ENCODE measurements at regions not wholly inside any gene's neighbourhood (a gene's known extent, or its start where the extent isn't known, plus 50 kb on each side); places are given as distances from the start of the nearest gene placed in this dataset.
"Not testable (repeated sequence)": the region's sequence is repeated elsewhere in the genome, so short reads cannot be mapped to it uniquely, and the experiment has no call there.

DNA sequence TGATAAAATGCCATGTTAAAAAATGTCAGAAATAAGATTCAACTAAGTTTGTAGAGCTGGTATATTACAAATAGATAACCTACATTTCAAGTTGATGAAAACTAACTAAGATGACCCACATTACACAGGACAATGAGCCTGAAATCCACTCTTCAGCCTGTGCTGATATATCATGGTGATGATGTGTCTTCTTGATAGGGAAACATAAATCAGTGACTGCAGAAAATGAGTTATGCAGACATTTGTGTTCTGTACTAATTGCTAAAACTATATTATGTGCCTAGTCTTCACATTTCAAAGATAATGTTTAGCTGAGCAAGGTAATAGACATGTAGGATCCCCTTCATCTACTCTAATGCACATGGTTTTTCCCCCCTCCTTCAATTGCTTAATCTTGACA, 331.6 kb upstream of the F9 start:
- DNase-seq: no peak

DNA sequence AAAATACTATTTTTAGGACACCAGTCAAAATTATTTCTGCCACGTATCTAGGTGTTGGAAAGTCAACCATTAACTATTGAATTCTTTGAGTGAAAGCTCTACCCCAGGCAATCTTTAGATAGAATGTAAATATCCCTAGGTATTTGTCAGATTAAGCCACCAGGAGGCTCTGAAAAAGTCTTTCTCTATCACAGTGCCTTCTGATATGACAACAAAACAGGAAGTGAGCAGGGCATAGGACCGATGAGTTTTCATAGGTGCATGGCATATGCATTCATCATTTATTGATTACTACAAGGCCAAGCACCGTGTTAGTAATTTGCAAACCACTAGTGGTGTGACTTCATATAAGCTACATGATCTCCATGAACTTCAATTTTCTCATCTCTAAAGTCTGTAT, 333.6 kb upstream of the F9 start:
- DNase-seq: no peak

DNA sequence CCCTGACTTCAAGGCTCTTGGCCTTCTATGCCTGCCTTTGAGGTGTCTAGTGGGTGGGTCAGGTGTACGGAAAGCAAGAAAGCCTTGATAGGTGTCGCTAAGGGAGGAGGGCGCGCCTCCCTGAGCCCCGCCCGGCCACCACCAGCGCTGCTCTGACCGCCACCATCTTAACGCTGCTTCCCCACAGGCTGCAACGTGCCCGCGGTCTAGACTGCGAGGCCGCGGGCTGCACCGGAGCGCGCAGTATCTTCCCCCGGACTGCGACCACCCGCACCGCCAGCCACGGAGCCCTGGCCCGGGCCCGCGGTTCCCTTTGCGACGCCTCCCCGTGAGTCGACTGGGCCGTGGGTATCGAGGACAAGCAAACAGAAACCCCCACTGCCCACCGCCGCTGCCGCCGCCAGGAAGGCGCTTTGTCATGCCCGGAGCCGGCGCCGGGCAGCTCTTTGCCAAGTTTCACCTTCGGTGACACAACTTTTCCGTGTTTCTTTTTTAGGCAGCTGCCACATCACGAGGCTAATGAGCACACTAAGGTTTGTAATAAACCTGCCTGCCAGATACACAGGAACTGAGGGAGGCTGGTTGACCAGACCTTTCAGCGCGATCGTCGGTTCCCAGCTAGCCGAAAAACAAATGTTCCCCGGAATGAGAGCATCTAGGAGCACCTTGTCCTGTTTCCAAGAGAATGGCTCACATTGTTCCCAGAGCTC, 335.8 kb upstream of the F9 start:
- DNase-seq: no peak

DNA sequence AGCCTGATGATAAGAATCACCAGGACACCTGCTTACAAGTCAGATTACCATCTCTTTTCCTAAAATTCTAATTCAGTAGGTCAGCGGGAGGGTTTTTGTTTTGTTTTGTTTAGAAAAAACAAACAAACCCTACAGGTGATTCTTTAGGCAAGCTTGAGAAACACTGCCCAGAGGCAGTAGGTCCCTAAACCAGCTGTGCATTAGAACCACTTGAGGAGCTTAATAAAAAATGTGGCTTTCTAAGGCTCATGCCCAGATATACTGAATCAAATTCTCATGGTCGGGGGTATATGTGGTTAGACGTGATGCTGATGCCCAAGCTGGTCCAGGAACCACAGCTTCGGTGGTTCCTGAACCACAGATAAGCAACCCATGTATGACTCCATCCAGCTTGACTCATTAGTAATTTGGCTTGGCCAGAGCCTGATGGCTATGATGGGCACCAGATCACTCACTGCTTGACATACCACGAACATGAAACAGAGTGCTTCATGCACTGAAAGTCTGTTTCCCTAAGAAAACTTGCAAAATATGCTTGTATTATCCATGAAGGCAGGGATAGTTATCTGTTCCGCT, 338.1 kb upstream of the F9 start:
- DNase-seq: no peak

DNA sequence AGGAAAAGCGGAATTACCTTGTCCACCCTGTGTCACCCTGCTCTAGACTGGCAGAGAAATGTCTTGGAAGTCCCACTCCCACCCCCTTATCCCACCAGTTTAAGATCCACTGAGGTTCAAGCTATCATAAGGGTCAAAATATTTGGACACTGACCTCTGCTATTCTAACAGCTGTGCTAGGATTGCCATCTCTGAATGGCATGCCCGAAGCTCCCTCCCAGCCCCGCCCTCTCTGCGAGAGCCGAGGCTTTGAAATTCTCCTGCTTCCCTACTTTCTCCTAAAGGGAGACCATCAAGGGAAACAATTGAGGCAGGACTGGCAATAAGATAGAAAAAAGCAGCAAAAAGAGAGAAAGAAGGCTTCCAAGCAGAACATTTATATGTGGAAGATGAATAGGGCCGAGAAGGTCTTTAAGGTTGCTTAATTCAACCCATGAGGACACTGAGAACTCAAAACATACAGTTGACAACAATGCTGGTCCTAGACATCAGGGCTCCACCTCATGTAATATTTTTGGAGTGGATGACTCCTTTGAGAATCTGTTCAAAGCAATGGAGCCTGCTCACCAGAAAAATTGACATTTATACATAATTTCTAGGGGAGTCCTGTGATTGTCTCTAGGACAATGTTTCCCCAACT, 338.7 kb upstream of the F9 start:
- no peak for DNase-seq

DNA sequence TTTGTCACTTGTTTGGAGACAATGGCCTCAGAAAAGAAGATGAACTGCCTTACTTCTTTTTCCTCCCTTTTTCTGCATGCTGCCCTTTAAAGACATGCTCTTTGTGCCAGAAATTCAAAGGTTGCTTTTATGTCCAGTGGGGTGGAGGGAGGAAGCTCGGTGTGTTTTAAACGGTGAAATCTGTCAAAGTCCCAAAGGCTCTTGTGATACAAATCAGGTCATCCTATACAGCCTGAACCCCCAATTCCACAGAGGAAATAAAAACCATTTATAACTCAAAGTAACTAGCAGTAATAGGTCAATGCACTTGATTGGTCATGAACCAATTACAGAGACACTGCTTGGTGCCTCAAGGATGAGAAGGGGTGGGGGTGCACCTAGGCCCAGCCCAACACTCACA, 339.3 kb upstream of the F9 start:
- DNase-seq: no peak

DNA sequence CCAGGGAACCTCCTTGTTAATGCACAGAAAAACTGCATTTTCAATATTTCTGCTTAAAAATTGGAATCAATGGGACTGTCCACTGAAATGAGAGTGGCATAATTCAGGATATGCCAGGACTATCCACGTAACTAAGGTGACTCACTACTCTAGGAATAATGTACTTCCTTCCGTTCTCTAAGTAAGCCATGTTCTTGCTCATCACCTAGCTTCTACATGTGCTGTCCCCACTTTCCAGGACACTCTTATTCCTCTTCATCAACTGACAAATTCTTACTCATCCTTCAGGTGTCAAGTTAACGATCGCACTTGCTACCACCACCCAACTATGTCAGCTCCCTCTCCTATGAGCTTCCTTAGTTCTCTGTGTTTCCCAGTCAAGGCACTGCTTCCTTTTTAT, 342.8 kb upstream of the F9 start:
- DNase-seq: no peak

DNA sequence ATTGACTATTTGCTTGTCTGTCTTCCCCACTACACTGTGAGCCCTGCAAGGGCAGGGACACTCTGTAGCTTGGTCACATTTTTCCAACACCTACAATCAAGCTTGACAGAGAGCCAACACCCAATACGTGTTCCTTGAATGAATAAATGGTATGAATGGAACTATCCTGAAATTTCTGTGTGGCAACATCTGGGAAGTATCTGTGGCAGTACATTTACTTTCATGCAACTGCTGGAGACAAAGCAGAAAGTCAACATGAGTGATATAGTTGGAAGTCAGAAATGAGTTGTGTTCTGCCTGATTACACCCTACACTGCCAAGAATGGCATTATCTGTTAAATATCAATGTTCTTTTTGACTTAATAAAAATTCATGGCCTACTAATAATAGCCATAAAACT, 343.5 kb upstream of the F9 start:
- DNase-seq: no peak

DNA sequence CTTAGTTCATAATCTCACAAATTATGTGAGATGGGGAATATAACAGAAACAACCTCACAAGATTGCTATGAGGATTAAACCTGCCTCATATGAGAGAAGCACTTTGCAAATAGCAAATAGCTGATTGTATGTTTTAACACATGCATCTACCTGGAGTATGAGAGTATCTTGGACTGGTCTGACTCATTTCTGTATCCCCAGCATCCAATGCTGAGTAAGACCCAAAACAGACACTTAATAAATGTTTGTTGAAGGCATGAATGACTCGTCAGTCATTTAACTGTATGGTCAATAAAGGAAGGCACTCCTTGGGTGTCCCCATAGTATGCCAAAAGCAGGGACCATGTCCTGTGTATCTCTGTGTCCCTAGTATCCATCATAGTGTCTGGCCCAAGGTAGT, 350.9 kb upstream of the F9 start:
- no peak for DNase-seq

DNA sequence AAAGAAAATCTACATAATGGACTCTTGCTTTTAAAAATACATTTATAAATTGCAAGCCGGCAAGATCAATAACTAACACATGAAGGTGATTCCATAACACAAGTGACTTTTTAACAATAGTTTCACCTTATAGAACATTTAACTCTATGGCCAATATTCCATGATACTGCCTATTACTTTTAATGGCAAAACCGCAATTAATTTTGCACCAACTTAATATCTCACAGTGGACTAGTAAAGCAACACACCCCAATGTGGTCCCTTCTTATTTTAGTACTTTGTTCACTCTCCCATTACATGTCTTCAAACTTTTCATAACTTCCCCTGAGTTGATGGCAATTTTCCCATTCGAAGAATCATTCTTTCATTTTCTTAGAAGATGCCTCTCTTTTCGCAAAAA, 351.6 kb upstream of the F9 start:
- no peak for DNase-seq

DNA sequence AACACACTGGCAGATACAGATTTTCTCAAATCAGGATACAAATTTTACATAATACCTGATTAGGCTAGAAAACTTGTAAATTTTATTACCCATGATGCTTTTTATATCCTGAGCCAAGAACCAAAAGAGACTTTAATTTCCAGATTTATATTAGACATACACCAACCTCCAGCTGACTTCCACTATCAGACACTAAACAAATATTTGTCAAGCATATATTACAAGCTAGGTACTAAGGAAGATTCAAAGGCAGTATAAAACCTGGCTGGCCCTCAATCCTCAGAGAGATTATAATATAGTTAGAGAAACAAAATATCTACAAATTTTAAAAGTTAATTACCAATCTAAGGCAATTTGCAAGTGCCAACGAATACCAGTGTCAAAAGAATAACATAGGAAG, 357.8 kb upstream of the F9 start:
- DNase-seq: no peak

DNA sequence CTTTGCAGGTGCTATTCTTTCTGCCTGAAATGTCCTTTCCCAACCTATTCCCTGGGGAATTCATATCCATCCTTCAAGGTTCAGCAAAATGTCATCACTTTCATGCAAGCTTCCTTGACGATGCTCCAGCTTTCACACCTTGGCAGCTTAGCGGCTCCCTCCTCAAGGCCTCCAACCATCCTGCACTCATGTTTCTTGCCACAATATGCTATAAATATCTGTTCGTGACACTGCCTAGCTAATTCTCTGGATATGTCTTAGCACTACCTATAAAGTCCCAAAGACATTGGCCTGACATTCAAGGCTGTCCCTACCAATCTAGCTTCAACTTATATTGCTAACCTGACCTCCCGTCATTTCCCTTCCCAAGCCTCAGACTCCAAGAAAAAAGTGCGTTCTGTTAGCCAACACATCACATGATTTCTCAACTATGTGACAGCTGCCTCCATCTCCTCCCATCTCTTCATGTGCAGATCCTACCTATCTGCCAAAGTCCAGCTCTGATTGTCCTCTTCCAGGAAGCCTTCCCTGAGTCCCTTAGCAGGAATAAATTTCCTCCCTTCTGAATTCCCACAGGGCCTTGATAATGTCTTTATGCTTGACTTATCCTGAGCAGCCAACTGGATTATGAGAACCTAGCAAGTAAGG, 359.9 kb upstream of the F9 start:
- DNase-seq: no peak

DNA sequence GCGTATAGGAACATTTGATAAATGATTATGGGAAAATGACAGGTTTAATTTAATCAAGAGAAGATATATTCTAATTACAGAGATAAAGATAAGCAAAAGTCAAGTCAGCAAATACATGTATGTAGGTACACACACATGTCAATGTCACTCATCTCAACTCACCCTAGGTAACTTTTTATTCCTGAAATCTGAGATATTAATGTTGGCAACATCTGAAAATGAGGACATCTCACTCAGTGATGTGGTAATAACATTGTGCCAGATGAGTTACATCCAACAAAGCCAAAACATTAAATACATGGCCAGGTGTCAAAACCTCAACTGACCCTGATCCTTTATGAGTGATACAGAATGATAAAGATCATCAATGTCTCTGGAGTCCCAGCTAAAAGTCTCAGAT, 363.3 kb upstream of the F9 start:
- no peak for DNase-seq

DNA sequence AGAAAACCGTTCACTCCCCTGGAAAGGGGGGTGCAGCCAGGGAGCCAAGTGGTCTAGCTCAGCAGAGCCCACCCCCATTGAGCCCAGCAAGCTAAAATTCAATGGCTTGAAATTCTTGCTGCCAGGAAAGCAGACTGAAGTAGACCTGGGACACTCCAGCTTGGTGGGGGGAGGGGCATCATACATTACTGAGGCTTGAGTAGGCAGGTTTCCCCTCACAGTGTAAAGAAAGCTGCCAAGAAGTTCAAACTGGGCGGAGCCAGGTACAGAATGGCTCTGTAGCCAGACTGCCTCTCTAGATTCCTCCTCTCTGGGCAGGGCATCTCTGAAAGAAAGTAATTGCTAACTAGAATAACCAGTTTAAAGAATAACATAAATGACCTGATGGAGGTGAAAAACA, 372.3 kb upstream of the F9 start:
- no peak for DNase-seq

DNA sequence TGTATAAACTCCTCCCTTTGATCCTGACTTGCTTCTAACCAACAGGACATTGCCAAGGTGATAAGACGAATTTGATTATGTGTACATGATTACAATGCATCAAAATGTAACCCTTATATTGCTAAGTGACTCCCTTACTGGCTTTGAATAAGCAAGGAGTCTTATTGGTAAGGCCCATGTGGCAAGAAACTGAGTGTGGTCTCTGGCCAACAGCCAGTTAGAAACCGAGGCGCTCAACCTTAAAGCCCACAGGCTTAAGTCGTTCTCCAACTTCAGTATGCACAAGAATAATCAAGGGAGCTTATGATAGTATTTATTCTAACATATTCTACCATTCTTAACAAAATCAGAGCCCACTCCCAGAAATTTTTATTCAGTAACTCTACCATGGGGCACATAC, 374.2 kb upstream of the F9 start:
- no peak for DNase-seq

DNA sequence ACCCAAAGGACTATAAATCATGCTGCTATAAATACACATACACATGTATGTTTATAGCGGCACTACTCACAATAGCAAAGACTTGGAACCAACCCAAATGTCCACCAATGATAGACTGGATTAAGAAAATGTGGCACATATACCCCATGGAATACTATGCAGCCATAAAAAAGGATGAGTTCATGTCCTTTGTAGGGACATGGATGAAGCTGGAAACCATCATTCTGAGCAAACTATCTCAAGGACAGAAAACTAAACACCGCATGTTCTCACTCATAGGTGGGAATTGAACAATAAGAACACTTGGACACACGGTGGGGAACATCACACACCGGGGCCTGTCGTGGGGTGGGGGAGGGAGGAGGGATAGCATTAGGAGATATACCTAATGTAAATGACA, 383.9 kb upstream of the F9 start:
- DNase-seq: not testable (repeated sequence)

DNA sequence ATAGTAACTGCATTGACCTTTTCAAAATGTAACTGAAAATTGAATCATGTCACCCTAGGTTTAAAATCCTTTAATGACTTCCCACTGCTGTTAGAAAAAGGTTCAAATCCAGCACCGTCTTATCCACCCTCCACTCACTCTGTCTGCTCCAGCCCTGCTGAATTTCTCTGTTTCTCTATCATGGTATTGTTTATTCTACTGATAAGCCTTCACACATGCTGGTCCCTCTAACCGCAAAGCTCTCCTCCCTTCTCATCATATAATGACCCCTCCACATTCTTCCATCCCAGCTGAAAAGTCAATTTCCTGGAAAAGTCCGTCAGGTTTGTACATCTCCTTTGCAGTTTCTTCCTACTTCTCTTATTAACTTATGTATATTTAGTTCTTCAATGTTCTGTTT, 389.2 kb upstream of the F9 start:
- DNase-seq: no peak

DNA sequence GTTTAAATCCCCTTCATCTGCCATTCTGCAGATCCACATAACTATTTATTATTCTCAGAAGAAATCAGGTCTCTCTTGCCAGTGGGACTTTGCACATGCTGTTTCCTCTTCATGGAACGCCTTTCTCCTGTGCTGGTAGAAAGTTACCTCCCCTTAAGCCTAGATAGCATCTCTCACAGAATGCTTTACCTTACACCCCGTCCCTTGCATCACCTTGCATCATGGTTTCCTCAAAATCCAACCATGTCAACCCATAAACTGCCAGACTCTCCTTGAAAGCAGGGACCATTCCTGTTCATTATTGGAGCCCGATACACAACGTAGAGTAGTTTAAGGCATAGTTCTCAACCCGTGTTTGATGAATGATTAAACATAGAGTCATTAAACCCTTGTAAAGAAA, 396.2 kb upstream of the F9 start:
- DNase-seq: no peak

DNA sequence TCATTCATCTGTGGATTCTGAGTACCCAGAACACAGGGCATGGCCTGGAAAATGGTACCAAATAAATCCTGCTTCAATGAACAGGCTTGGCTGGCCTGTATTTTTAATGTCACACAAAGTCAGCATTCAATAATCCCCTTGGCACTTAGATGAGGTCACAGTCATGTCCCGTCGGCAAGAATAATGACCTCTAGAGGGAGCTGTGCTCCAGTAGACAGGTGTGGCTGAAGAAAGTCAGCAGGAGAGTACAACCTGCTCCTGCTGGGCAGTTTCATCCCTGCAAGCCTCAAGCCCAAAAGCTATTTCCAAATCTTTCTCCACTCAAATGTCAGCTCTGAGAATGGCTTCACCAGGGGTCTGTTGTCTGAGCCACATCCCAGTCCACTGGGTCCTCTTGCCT, 404.0 kb upstream of the F9 start:
- DNase-seq: no peak

DNA sequence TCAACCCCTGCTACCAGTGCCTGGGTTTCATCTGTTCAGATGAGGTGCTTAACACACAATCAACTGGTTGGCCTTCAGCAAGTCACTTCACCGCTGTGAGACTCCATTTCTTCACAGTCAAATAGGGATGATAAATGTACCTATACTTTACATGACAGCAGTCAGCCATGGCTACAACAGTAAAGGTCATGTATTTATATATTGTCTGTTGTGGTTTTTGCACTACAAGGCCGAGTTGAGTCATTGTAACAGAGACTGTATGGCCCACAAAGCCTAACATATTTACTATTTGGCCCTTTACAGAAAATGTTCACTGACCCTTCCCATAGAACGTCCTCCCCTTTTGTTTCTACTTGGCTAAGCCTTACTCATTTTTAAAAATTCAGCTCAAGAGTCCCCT, 404.6 kb upstream of the F9 start:
- no peak for DNase-seq

DNA sequence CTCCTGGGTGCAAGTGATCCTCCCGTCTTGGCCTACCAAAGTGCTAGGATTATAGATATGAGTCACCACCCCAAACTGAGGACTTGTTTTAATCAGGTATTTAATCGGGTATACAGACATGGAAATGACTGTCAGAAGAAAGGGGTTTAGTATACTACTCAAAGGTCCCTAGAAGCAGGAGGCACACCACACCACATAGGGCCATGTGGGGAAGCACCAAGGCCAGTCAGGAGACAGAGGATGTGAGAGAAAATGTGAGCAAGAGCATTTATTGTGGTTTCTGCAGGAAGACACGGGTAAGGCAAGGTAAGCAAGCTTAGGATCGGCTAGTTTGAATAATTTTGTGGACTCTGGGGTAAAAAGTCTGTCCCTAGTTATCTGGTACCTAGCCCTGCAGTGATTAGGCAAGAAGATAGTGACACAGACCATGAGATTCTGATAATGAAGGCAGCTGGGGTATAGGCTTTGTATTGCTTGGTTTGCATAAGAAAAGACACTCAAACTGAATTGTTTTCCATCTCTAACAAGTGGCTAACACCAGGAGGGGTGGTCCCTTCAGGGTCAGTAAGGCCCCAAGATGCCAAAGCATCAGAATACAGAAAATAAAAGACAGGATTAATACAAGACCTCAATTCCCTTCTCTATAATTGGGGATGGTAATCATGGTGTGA, 408.8 kb upstream of the F9 start:
- no peak for DNase-seq

DNA sequence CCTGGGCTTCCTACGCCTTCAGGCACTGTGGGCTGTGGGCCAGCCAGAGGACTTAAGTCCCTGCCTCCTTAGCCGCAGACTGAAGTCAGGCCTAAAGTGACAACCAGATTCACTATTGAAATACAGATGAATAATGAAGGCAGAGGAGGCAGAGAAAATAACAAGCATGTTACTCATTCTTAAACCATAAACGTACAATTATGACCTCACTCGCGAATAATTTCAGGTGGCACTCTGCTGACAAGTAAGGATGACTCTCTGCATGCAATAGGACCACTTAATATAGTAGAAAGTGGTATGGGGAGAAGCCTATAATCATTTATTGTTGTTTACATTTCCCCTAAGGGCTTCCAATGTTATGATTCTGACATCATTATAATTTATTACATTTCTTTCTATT, 409.2 kb upstream of the FGF13 start:
- DNase-seq: no peak

DNA sequence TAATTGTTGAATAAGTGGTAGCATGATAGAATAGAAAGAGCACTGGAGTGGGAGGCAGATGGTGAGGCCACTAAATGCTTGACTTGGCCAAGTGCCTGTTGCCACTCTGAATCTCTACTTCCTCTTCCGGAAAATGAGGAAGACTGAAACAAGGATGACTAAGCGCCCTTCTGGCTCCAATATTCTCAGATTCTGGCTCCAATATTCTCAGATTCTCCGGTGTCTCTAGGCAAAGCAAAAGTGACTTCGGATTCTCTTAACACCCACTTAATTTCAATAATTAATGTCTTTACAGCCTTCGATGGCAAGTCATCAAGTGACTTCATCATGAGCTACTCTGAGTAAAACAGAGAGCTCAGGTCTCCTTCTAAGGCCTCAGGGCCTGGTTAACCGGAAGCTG, 402.2 kb upstream of the FGF13 start:
- no peak for DNase-seq

All from skin of body (tissue), 1 donor.